Endothelial cell of umbilical vein (primary cell): ENCODE measurements at regions not wholly inside any gene's neighbourhood (a gene's known extent, or its start where the extent isn't known, plus 50 kb on each side); places are given as distances from the start of the nearest gene placed in this dataset.

Source experiments
- BruUV-seq: library from RNA; stranded (reverse); fragments of 400-500 nt; replicated peaks from 2 replicates; lab custom pipeline; 2021; lab: Mats Ljungman, UMichigan
- CTCF ChIA-PET: fragments of 300-600, 350-600 bp; sonication (Branson Sonifier 250); formaldehyde crosslinking; loops from one replicate; lab custom pipeline; 2021; ENCODE audit warnings: antibody characterized with exemption, inconsistent platforms; lab: Charles Lee
- POLR2A ChIA-PET: fragments of 300-600, 350-600 bp; sonication (Branson Sonifier 250); formaldehyde crosslinking; loops from one replicate; lab custom pipeline; 2021; ENCODE audit warnings: antibody characterized with exemption, inconsistent platforms; lab: Charles Lee
- DNase-seq: peaks from one replicate; pipeline ENCODE4 v3.0.0-alpha.2; 2011; ENCODE audit warnings: low read depth, low spot score
- FAIRE-seq: peaks from 2 replicates; lab custom pipeline; 2011; peaks lifted over from hg19 to GRCh38; lab: Jason Lieb, UNC
- H2AFZ ChIP-seq: 2 replicates; pipeline ENCODE4 v1.6.0; 2012; ENCODE audit warnings: low read depth, low read length, control low read depth, inconsistent platforms
- H3K27ac ChIP-seq: 2 replicates; pipeline ENCODE4 v1.5.1; 2011; ENCODE audit warnings: low read depth, mild to moderate bottlenecking, control low read depth, low read length, moderate library complexity; ENCODE audit not compliant: insufficient read depth
- H3K27me3 ChIP-seq, 2 experiments: 2 replicates each; pipeline versions ENCODE4 v1.6.0 to v1.6.1; 2011; ENCODE audit warnings: low read length in 2 of 2, mixed read lengths in 1 of 2; ENCODE audit not compliant: control insufficient read depth in 2 of 2, insufficient read depth in 2 of 2
- H3K36me3 ChIP-seq, 2 experiments: 2 replicates in 1 of 2; 3 replicates in 1 of 2; pipeline ENCODE4 v1.5.1; 2011; ENCODE audit warnings: low read length in 2 of 2, mild to moderate bottlenecking in 1 of 2, moderate library complexity in 1 of 2; ENCODE audit not compliant: control insufficient read depth in 2 of 2, insufficient read depth in 2 of 2; ENCODE audit errors: extremely low read depth in 1 of 2
- H3K4me1 ChIP-seq: 3 replicates; pipeline ENCODE4 v1.5.1; 2011; ENCODE audit warnings: mild to moderate bottlenecking, low read length; ENCODE audit not compliant: control insufficient read depth, insufficient read depth; ENCODE audit errors: extremely low read depth
- H3K4me2 ChIP-seq: 2 replicates; pipeline ENCODE4 v1.6.1; 2011; ENCODE audit warnings: low read length, control low read depth, mixed read lengths; ENCODE audit not compliant: insufficient read depth
- H3K4me3 ChIP-seq, 3 experiments: fragments of 200-600 bp in 1 of 3; sonication (generic), shearing (Covaris generic) in 1 of 3; replicated peaks in 1 of 3; 2 replicates each; pipeline ENCODE4 v1.5.1; 2011 to 2016; ENCODE audit warnings: control low read depth in 3 of 3, low read length in 3 of 3, mild to moderate bottlenecking in 2 of 3, inconsistent platforms in 1 of 3, low read depth in 1 of 3, moderate library complexity in 1 of 3; ENCODE audit not compliant: insufficient read depth in 1 of 3
- H3K79me2 ChIP-seq: 2 replicates; pipeline ENCODE4 v1.6.0; 2012; ENCODE audit warnings: low read length, inconsistent platforms; ENCODE audit not compliant: control insufficient read depth, insufficient read depth
- H3K9ac ChIP-seq: replicated peaks from 2 replicates; pipeline ENCODE3; 2011; ENCODE audit warnings: low read length, control low read depth; ENCODE audit not compliant: insufficient read depth; ENCODE audit errors: extremely low read depth
- H3K9me1 ChIP-seq: replicated peaks from 3 replicates; pipeline ENCODE4 v1.6.0; 2011; ENCODE audit warnings: mild to moderate bottlenecking, low read length; ENCODE audit not compliant: control insufficient read depth, insufficient read depth; ENCODE audit errors: extremely low read depth
- H3K9me3 ChIP-seq: replicated peaks from 2 replicates; pipeline ENCODE4 v1.5.1; 2012; ENCODE audit warnings: low read length, inconsistent platforms; ENCODE audit not compliant: control insufficient read depth, insufficient read depth
- H4K20me1 ChIP-seq: replicated peaks from 2 replicates; pipeline ENCODE3; 2011; ENCODE audit warnings: mild to moderate bottlenecking, low read length; ENCODE audit not compliant: control insufficient read depth, insufficient read depth; ENCODE audit errors: extremely low read depth
- CTCF ChIP-seq, 2 donors: IDR thresholded peaks; 1 replicate in 1 of 2; 2 replicates in 1 of 2; pipeline ENCODE4 v1.5.1; 2011; ENCODE audit warnings: low read length in 2 of 2, mild to moderate bottlenecking in 2 of 2, moderate library complexity in 2 of 2, control low read depth in 1 of 2, inconsistent platforms in 1 of 2, low read depth in 1 of 2; ENCODE audit not compliant: insufficient read depth in 1 of 2; ENCODE audit errors: extremely low read depth in 1 of 2
- EZH2 ChIP-seq: IDR thresholded peaks from 2 replicates; pipeline ENCODE4 v1.6.1; 2012; ENCODE audit warnings: borderline replicate concordance, low read depth, mild to moderate bottlenecking, moderate library complexity, low read length, inconsistent platforms; ENCODE audit not compliant: severe bottlenecking
- FOS ChIP-seq: IDR thresholded peaks from 2 replicates; pipeline ENCODE4 v1.6.1; 2011; ENCODE audit warnings: mild to moderate bottlenecking, low read length, moderate library complexity, borderline replicate concordance; ENCODE audit not compliant: insufficient read depth
- GATA2 ChIP-seq: IDR thresholded peaks from 2 replicates; pipeline ENCODE4 v1.7.0; 2011; ENCODE audit warnings: low read depth, mild to moderate bottlenecking, moderate library complexity, mixed read lengths, low read length; ENCODE audit not compliant: insufficient read length, insufficient read depth
- JUN ChIP-seq: IDR thresholded peaks from 2 replicates; pipeline ENCODE4 v1.6.1; 2011; ENCODE audit warnings: borderline replicate concordance, low read depth; ENCODE audit not compliant: insufficient read length, insufficient read depth
- MAX ChIP-seq: IDR thresholded peaks from 2 replicates; pipeline ENCODE4 v1.6.1; 2011; ENCODE audit not compliant: insufficient read depth, insufficient read length
- MYC ChIP-seq: IDR thresholded peaks from one replicate; pipeline ENCODE4 v1.6.1; 2011; ENCODE audit warnings: mild to moderate bottlenecking, low read depth, low read length
- POLR2A ChIP-seq: IDR thresholded peaks from 2 replicates; pipeline ENCODE4 v1.6.1; 2012; ENCODE audit warnings: low read depth, mild to moderate bottlenecking, control low read depth, low read length
- POLR2AphosphoS5 ChIP-seq: IDR thresholded peaks from 2 replicates; pipeline ENCODE4 v1.6.1; 2012; ENCODE audit warnings: low read depth, mild to moderate bottlenecking, control low read depth, low read length, moderate library complexity; ENCODE audit not compliant: insufficient read depth
- dilution Hi-C: fragments of 300-500 bp; cut with MboI; formaldehyde crosslinking; loops from one replicate; pipeline ENCODE4 v1.15.0; 2019; ENCODE audit warnings: low sequenced_read_pairs; ENCODE audit not compliant: extremely low pct_ligation_motif_present
- intact Hi-C: fragments of 100-400 bp; cut with micrococcal nuclease; formaldehyde crosslinking; loops from one replicate; pipeline ENCODE4 v1.10.0; 2022

DNA sequence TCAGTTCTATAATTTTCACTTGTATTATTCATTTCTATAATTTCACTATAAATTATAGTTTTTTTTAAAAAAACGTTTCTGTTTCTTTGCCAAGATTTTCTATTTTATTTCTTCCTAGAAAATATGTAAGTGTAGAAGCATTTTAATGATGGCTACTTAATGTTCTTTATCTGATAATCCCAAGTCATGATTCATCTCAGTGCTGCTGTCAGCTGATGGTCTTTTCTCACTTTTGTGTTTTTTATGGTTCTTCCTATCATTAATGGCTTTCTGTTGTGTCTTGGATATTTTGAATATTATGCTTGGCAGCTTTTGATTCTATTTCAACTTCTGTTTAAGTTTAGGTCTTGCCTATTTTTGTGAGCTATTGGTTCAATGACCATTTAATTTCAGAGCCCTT lies 268.6 kb downstream of the BAMBI start:
- Histone ChIP-seq H2AFZ (no peak overlapping the region), H3K4me2 (no peak overlapping the region), H3K4me3 (no peak overlapping the region), H3K79me2 (no peaks in the 10 kb centered on the region), H3K9me1 (no peaks in the 10 kb centered on the region), H3K27ac (no peak overlapping the region), H4K20me1 (no peaks in the 10 kb centered on the region), H3K9ac (no peak overlapping the region), H3K27me3 (peaks cover 3 to 5% of the 10 kb centered on the region in 2 experiments), H3K9me3 (no peaks in the 10 kb centered on the region), H3K36me3 (no peaks in the 10 kb centered on the region), H3K4me1 (no peaks in the 10 kb centered on the region)
- TF ChIP-seq POLR2A = no peak
- TF ChIP-seq JUN = no peak
- no peak for TF ChIP-seq CTCF (IDR thresholded peaks at IDR 0.05; ENCODE audit: extremely low read depth in 1 of 2, insufficient read depth in 1 of 2, low read depth in 1 of 2, low read length in 2 of 2)
- TF ChIP-seq MAX = no peak
- TF ChIP-seq POLR2AphosphoS5 = no peak
- TF ChIP-seq FOS = no peak
- no peak for TF ChIP-seq EZH2
- TF ChIP-seq MYC = no peak
- no peak for TF ChIP-seq GATA2
- no TSS peak for BruUV-seq
- intact Hi-C loops = no loop called here
- POLR2A ChIA-PET = no interaction called here
- CTCF ChIA-PET = interaction anchor here (0.6 to 2.1 kb wide), 4 partner anchors 17 to 269 kb away, joined by 3 to 5 read pairs (median 4); partner anchors contain the start of gene BAMBI
- FAIRE-seq (no peak), DNase-seq (no peak)
- dilution Hi-C loops = no loop called here
